HCT116 (cell line): ENCODE measurements at regions not wholly inside any gene's neighbourhood (a gene's known extent, or its start where the extent isn't known, plus 50 kb on each side); places are given as distances from the start of the nearest gene placed in this dataset.

Experiments
- ATAC-seq: fragments of 200-7000 bp; cut with Tn5 transposase; 2 replicates; pipeline ENCODE4 v1.9.1; 2020; ENCODE audit warnings: mild to moderate bottlenecking, moderate library complexity
- BruUV-seq: library from RNA; stranded (reverse); fragments of 400-500 nt; replicated peaks from 2 replicates; lab custom pipeline; 2021; lab: Mats Ljungman, UMichigan
- CTCF ChIA-PET: fragments of 300-600 bp; sonication (Branson Sonifier 250); formaldehyde crosslinking; loops from one replicate; lab custom pipeline; 2021; ENCODE audit warnings: antibody characterized with exemption; lab: Charles Lee
- POLR2A ChIA-PET: fragments of 300-600, 350-600 bp; sonication (Branson Sonifier 250); formaldehyde crosslinking; loops from one replicate; lab custom pipeline; 2021; ENCODE audit warnings: antibody characterized with exemption; lab: Charles Lee
- RAD21 ChIA-PET, 2 experiments: fragments of 300-600 bp; sonication (Branson Sonifier 250); formaldehyde crosslinking; loops; one replicate each; lab custom pipeline; 2023; ENCODE audit warnings: low total read pairs in 2 of 2; ENCODE audit not compliant: uncharacterized antibody in 2 of 2, unreplicated experiment in 2 of 2, low non-redundant PET in 1 of 2; lab: Charles Lee
- DNase-seq: peaks from one replicate; pipeline ENCODE4 v3.0.0-alpha.2; 2010; ENCODE audit warnings: low read depth, low spot score
- H2AFZ ChIP-seq: fragments of 200-600 bp; shearing (Covaris generic), sonication (generic); 2 replicates; pipeline ENCODE4 v1.6.1; 2017; ENCODE audit warnings: low read depth, mixed run types, mixed read lengths, antibody characterized with exemption, low read length; ENCODE audit not compliant: poor library complexity, severe bottlenecking
- H3K27ac ChIP-seq: 2 replicates; pipeline ENCODE4 v1.5.1; 2012; ENCODE audit warnings: low read depth, low read length
- H3K27me3 ChIP-seq: fragments of 200-600 bp; sonication (generic); 2 replicates; pipeline ENCODE4 v1.6.1; 2016; ENCODE audit warnings: mixed run types, low read length, mixed read lengths; ENCODE audit not compliant: insufficient read depth
- H3K36me3 ChIP-seq, 2 experiments: fragments of 200-500 bp in 1 of 2; fragments of 200-600 bp in 1 of 2; sonication (Bioruptor generic) in 1 of 2; sonication (generic) in 1 of 2; 2 replicates each; pipeline versions ENCODE4 v1.5.1 to v1.6.1; 2014 to 2016; ENCODE audit warnings: low read length in 2 of 2, inconsistent platforms in 1 of 2, mixed read lengths in 1 of 2, mixed run types in 1 of 2; ENCODE audit not compliant: insufficient read depth in 2 of 2, control insufficient read depth in 1 of 2
- H3K4me1 ChIP-seq, 2 experiments: fragments of 200-600 bp in 1 of 2; sonication (generic) in 1 of 2; 2 replicates each; pipeline versions ENCODE4 v1.5.1 to v1.6.1; 2012 to 2017; ENCODE audit warnings: low read length in 2 of 2, inconsistent platforms in 1 of 2, mild to moderate bottlenecking in 1 of 2, mixed read lengths in 1 of 2, mixed run types in 1 of 2, moderate library complexity in 1 of 2; ENCODE audit not compliant: insufficient read depth in 2 of 2, control insufficient read depth in 1 of 2
- H3K4me2 ChIP-seq: fragments of 200-600 bp; sonication (generic); 2 replicates; pipeline ENCODE4 v1.6.1; 2017; ENCODE audit warnings: mixed run types, low read length, mixed read lengths
- H3K4me3 ChIP-seq, 2 experiments: fragments of 200-600 bp in 1 of 2; sonication (generic) in 1 of 2; replicated peaks in 1 of 2; 2 replicates each; pipeline ENCODE4 v1.5.1; 2011 to 2016; ENCODE audit warnings: low read length in 2 of 2, control low read depth in 1 of 2, low read depth in 1 of 2, mild to moderate bottlenecking in 1 of 2, mixed read lengths in 1 of 2, mixed run types in 1 of 2
- H3K79me2 ChIP-seq: fragments of 200-600 bp; sonication (generic); 2 replicates; pipeline ENCODE4 v1.6.1; 2017; ENCODE audit warnings: mild to moderate bottlenecking, mixed run types, low read length, moderate library complexity, mixed read lengths; ENCODE audit not compliant: insufficient read depth
- H3K9ac ChIP-seq: fragments of 200-600 bp; sonication (generic); 2 replicates; pipeline ENCODE4 v1.6.1; 2016; ENCODE audit warnings: low read length, mixed read lengths
- H3K9me2 ChIP-seq: fragments of 200-600 bp; sonication (generic), shearing (Covaris generic); 2 replicates; pipeline ENCODE4 v1.6.1; 2017; ENCODE audit warnings: mixed run types, mild to moderate bottlenecking, moderate library complexity; ENCODE audit not compliant: insufficient read depth
- H3K9me3 ChIP-seq, 2 experiments: fragments of 200-500 bp in 1 of 2; fragments of 200-600 bp in 1 of 2; sonication (Bioruptor generic) in 1 of 2; sonication (generic) in 1 of 2; 2 replicates each; pipeline ENCODE4 v1.6.1; 2014 to 2017; ENCODE audit warnings: low read length in 2 of 2, mixed read lengths in 2 of 2, inconsistent platforms in 1 of 2, low read depth in 1 of 2, mild to moderate bottlenecking in 1 of 2, mixed run types in 1 of 2, moderate library complexity in 1 of 2; ENCODE audit not compliant: control insufficient read depth in 1 of 2, insufficient read depth in 1 of 2
- H4K20me1 ChIP-seq: fragments of 200-600 bp; sonication (generic), shearing (Covaris generic); 2 replicates; pipeline ENCODE4 v1.6.1; 2017; ENCODE audit warnings: mixed run types, mild to moderate bottlenecking, moderate library complexity; ENCODE audit not compliant: insufficient read depth
- FOSL1 ChIP-seq: IDR thresholded peaks from 2 replicates; pipeline ENCODE4 v1.6.1; 2012; ENCODE audit warnings: low read depth
- RAD21 ChIP-seq: IDR thresholded peaks from 2 replicates; pipeline ENCODE4 v1.6.1; 2012; ENCODE audit warnings: low read depth, mild to moderate bottlenecking
- SIN3A ChIP-seq: IDR thresholded peaks from 2 replicates; pipeline ENCODE4 v1.6.1; 2012; ENCODE audit warnings: low read depth
- intact Hi-C: fragments of 100-400 bp; cut with micrococcal nuclease; formaldehyde crosslinking; loops from 2 replicates; pipeline ENCODE4 v1.10.0; 2022
- TF ChIP-seq, protein P1 (sequence below), 3 experiments: fragments of 200-600 bp in 1 of 3; sonication (generic) in 1 of 3; IDR thresholded peaks in 2 of 3; conservative IDR thresholded peaks in 1 of 3; 2 replicates each; pipeline ENCODE4 v1.5.1; 2012 to 2017; ENCODE audit warnings: low read depth in 2 of 3, low read length in 2 of 3, antibody characterized with exemption in 1 of 3, borderline replicate concordance in 1 of 3, control low read depth in 1 of 3, mild to moderate bottlenecking in 1 of 3, mixed read lengths in 1 of 3, mixed run types in 1 of 3, moderate library complexity in 1 of 3; ENCODE audit not compliant: insufficient read depth in 1 of 3
- TF ChIP-seq, protein P2 (sequence below): IDR thresholded peaks from 2 replicates; pipeline ENCODE4 v1.6.1; 2011; ENCODE audit warnings: mild to moderate bottlenecking, low read length, moderate library complexity; ENCODE audit not compliant: insufficient replicate concordance; ENCODE audit errors: extremely low read depth

DNA sequence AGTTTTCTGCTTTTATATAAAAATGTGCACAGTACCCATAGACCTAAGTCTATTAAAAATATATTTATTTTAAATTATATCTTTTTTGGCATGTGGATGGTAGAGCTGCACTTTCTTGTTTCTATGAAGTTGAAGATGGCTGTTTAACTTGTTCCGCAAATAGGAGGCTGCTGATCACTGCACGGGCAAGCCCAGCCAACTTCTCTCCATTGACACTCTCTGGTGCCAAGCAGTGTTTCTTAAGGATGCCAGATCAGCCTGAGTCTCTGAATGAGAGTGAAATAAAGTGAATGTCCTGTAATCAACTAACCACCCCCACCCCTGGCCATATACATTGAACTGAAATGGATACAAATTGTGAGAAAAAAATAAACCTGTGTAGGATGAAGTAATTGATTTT is 202.9 kb upstream of the KLHL1 start (continued):
- TF ChIP-seq, protein P1, sequence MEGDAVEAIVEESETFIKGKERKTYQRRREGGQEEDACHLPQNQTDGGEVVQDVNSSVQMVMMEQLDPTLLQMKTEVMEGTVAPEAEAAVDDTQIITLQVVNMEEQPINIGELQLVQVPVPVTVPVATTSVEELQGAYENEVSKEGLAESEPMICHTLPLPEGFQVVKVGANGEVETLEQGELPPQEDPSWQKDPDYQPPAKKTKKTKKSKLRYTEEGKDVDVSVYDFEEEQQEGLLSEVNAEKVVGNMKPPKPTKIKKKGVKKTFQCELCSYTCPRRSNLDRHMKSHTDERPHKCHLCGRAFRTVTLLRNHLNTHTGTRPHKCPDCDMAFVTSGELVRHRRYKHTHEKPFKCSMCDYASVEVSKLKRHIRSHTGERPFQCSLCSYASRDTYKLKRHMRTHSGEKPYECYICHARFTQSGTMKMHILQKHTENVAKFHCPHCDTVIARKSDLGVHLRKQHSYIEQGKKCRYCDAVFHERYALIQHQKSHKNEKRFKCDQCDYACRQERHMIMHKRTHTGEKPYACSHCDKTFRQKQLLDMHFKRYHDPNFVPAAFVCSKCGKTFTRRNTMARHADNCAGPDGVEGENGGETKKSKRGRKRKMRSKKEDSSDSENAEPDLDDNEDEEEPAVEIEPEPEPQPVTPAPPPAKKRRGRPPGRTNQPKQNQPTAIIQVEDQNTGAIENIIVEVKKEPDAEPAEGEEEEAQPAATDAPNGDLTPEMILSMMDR (IDR thresholded peaks at IDR 0.05 in 2 of 3, conservative IDR thresholded peaks at IDR 0.05 in 1 of 3; ENCODE audit: borderline replicate concordance in 1 of 3, insufficient read depth in 1 of 3, low read depth in 2 of 3, low read length in 2 of 3), result no peak
- no peak for TF ChIP-seq SIN3A
- TF ChIP-seq, protein P2, sequence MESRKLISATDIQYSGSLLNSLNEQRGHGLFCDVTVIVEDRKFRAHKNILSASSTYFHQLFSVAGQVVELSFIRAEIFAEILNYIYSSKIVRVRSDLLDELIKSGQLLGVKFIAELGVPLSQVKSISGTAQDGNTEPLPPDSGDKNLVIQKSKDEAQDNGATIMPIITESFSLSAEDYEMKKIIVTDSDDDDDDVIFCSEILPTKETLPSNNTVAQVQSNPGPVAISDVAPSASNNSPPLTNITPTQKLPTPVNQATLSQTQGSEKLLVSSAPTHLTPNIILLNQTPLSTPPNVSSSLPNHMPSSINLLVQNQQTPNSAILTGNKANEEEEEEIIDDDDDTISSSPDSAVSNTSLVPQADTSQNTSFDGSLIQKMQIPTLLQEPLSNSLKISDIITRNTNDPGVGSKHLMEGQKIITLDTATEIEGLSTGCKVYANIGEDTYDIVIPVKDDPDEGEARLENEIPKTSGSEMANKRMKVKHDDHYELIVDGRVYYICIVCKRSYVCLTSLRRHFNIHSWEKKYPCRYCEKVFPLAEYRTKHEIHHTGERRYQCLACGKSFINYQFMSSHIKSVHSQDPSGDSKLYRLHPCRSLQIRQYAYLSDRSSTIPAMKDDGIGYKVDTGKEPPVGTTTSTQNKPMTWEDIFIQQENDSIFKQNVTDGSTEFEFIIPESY, result no peak
- TF ChIP-seq, all 23 proteins: peak for 0

DNA sequence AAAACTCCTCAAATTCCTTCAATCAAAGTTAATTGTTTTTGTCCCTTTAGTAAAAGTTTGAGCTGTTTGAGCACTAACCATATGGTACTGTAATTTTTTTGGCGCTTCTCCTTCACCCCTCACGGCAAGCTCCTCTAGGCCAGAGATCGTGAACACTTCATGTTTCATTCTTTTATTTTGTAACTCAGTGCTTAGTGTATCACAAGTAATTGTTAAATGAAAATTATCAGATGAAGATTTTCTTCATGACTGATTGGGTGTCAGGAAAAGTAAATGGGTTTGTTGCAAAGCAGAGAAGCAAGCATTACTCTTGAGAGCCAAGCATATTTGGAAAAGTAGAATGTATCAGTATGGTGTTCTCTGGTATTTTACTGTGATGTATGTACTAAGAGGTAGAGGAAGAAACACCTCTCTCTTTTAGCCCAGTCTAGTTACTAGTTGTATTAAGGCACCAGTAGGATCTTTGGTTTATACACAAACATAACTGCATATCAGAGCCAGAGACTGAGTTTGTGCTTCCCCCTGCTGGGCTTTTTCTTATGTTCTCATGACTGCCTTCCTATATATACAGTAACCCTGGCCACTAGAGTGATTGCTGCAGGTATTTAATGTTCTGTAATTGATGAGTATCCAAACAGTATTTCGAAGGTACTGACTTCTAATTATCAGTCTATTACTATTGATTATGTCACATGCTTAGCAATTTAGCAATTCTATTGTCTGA is 202.3 kb upstream of the KLHL1 start:
- no peaks in the 10 kb centered on the region for H3K27me3 ChIP-seq
- RAD21 ChIA-PET, result no interaction called here

More for the DNA sequence above, 202.3 kb upstream of the KLHL1 start:
- DNase-seq (peak; percentile 26), ATAC-seq (peak; percentile 84)
- TF ChIP-seq, protein P1 (IDR thresholded peaks at IDR 0.05 in 2 of 3, conservative IDR thresholded peaks at IDR 0.05 in 1 of 3; ENCODE audit: borderline replicate concordance in 1 of 3, insufficient read depth in 1 of 3, low read depth in 2 of 3, low read length in 2 of 3), result peak; percentile 21 to 38 (median 34); a peak in 3 of 6 replicates
- TF ChIP-seq FOSL1 (no peak), RAD21 (peak; percentile 54)
- no peaks in the 10 kb centered on the region for H3K9me3 ChIP-seq
- H3K4me3 ChIP-seq, result no peak overlapping the region
- no TSS peak for BruUV-seq
- no peak overlapping the region for H3K9ac ChIP-seq
- H3K79me2 ChIP-seq, result no peaks in the 10 kb centered on the region
- no peak overlapping the region for H3K27ac ChIP-seq
- no peaks in the 10 kb centered on the region for H3K9me2 ChIP-seq
- POLR2A ChIA-PET, result no interaction called here
- no peaks in the 10 kb centered on the region for H3K36me3 ChIP-seq
- intact Hi-C loops, result no loop called here
- no peak overlapping the region for H2AFZ ChIP-seq
- H4K20me1 ChIP-seq, result no peaks in the 10 kb centered on the region
- no peak overlapping the region for H3K4me2 ChIP-seq
- CTCF ChIA-PET, result interaction anchor here (1.0 to 2.8 kb wide), 2 partner anchors 212 to 772 kb away, joined by 3 to 7 read pairs; no protein-coding TSS in a partner anchor
- H3K4me1 ChIP-seq, result no peaks in the 10 kb centered on the region
